ENCODE measurements at regions not wholly inside any gene's neighbourhood (a gene's known extent, or its start where the extent isn't known, plus 50 kb on each side); places are given as distances from the start of the nearest gene placed in this dataset.

DNA sequence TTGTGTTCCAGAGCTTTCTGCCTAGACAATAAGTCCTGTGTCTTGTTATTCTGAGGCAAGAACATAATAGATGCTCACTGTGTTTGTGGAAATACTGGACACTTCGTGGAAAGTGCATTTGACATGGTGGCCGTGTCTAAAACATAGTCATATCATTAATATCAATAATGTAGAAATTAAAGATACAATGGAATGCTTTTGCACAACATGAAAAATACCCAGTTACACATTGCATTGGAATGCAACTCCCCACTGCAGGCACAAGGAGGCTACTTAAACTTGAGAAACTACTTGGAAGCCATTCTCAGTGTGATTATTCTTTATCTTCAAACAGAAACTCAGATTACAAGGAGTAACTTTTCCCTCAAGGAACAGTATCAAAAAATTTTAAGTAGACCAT is 145.3 kb upstream of the ZNF462 start:
- no peak for DNase-seq (ENCODE audit: low read depth in 4 of 4, low spot score in 3 of 4)

DNA sequence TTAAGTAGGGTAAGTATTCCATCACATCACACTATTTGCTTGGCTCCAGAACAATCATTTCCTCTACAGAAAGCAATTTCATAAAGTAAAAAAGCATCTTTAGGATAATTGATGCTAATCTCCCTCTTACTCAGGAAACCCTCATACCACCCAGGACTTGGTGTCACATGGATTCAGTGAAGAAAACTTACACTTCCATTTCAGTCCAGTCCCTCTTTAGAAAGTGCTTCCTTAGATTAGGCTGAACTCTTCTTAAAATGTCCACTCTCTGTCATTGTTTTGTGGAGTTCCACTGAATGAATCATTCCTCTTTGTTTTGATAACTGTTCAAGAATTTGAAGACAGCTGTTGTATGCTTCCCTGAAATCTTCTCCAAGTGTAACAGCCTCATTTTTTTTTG is 144.0 kb upstream of the ZNF462 start:
- no peak for DNase-seq (ENCODE audit: low read depth in 4 of 4, low spot score in 3 of 4)

DNA sequence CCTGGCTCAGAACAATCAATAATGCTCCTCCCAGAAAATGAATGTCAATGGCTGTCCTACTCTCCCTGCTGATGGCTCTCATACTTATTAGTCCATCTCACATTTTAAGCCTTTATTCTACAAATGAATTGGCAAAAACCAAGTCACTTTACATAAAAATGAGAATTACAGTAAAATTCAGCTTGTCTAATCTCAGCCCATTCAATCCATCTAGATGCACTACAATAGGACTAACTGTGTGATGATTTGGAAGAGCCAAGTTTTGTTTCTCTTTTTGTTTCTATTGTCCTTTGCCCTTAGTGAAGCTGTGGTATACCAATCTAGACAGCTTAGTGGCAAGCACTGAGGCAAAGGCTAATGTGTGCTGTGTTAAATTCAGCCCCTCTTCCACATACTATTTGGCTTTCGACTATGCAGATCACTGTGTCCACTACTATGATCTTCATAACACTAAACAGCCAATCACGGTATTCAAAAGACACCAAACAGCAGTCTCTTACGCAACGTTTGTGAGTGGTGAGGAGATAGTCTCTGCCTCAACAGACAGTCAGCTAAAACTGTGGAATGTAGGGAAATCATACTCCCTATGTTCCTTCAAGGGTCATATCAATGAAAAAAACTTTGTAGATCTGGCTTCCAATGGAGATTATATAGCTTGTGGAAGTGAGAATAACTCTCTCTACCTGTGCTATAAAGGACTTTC is 140.8 kb upstream of the ZNF462 start:
- DNase-seq (ENCODE audit: low read depth in 4 of 4, low spot score in 3 of 4): no peak

DNA sequence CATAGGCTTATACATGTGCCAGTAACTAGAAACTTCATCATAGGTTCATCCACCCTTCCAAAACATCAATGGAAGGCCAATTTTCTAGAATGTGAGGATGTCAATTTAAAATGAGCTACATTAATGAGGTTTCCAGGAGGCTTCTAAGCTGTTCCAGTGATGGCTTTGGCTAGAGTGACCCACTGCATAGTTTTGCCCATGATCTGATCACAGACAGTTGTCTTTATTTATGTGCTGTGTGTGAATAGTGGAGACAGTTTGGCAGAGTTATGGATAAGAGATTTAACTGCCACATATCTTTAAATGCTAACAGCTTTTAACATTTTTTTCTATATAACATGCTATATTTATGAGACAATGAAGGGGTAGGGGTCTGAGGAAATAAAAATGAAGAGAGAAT is 139.0 kb upstream of the ZNF462 start:
- DNase-seq (ENCODE audit: low read depth in 4 of 4, low spot score in 3 of 4): no peak

DNA sequence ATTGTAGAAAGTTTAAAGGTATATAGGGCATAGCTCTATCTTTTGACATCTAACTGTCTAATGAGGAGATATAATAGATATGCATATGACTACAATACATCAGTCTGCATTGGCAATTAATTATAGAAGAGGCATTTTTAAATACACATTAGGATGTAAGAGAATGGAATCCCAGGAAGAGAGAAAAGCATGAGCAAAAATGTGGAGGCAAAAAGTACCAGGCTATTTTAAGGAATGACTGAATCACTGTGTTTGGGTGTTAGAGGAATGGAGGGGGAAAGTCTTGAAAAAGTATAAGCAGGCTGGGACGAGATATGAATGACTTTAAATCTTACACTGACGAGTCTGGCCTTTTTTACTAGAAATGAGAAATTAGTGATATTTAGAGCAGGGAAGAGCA is 138.4 kb upstream of the ZNF462 start:
- DNase-seq (ENCODE audit: low read depth in 4 of 4, low spot score in 3 of 4): no peak

DNA sequence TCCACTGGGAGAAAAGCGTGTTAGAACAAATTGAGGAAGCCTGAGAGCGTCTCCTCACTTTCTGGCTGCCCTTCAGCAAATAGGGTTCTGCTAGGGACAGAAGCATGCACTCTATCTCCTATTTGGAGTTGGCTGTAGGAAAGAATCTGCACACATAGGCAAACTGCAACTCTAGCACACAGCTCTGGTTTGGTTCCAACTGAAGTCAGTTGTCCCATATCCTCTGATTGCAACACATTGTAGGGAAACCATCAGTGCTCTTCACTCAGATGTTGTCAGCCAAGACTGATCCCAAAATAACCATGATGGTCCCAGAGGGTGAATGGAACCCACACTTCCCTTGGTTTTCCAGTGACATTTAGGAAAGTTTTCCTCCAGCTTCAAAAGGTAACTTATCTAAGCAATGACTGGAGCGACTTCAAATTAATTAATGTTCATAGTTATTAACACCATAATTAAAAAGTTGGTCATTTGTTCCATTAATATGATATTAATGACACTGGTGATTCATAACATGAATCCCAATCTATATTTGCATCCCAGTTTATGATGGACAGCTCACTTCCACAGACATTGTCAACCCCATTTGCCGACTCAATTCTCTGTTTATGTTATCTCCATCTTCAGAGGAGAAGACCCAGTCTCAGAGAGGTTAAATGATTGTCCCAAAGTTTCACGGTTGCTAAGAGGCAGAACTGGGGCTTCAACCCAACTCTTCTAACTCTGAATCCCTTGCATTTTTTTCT is 136.7 kb upstream of the ZNF462 start:
- DNase-seq (ENCODE audit: low read depth in 4 of 4, low spot score in 3 of 4): no peak

DNA sequence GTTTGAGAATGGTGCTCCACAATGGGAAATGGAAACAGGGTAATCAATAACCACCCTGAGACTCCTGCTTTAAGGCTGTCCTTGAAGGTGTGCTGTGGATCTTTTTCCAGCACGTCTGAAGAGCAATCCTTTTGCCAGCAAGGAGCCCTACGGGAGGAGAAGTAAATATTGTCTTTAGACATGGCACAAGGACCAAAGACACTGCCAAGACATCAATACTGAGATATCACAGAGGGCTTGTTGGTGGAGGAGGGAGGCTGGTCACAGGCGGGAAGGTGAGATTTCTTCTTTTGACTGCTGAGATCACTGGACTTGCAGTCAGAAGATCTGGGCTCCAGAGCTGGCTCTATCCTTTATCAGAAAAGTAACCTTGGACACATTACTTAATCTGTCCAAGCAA is 135.0 kb upstream of the ZNF462 start:
- no peak for DNase-seq (ENCODE audit: low read depth in 4 of 4, low spot score in 3 of 4)

DNA sequence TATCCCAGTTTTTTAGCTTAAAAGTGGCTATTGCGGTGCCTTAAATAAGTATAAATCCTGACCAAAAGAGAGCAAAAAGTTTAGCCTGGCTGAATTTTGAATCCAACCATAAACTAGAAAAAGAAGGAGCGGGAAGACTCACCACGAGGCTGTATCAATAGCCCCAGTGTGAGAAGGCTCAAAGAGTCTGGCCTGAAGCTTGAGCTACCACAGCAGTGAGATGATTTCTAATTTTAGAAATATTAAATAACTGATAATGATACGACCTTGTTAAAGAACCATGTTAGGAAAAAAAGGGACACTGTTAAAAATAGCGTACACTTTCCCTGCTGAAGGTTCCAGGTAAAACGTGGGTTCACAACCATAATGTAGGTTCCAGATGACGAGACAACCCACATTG is 134.1 kb upstream of the ZNF462 start:
- DNase-seq (ENCODE audit: low read depth in 4 of 4, low spot score in 3 of 4): no peak

DNA sequence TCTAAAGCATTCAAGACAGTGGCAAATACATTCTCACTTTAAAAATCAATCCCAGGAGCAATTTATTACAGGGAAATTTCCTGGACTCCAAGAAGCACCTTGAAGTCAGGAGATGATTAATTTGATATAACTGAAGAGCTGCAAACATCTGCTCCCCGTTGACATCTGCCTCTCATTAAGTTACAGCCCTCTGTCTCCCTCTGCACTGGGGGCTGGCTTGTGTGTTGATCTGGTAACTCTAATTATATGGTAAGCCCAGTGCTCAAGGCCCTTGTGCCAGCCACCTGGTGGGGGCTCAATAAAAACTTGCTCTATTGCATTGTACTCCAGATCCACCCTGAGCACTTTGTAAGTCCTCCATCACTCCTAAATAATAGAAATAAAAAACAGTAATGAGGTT is 131.1 kb upstream of the ZNF462 start:
- DNase-seq (ENCODE audit: low read depth in 4 of 4, low spot score in 3 of 4): no peak

DNA sequence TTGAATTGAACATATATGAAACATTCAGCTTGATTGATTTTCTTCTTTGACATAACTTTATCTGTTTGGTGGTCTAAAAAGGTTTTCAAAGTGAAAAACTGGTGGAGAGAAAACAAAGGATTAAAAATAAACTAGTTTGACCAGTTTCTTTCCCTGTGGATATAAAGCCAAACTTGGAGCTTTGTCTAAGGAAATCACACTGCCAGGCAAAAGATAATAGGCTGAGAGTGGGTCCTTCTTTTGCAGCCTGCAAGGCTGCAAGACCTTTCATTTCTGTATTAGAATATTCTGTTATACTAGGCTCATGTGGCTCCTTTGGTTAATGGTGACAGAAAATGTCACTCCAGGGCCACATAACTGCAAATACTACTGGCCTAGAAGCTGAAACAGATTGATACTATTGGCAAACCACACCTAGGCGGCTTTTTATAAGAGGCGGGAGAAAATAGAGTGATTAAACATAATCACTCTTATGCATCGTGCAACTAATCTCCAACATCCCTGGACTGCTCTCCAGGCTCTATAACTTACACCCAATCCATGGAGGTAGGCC is 129.1 kb upstream of the ZNF462 start:
- no peak for DNase-seq (ENCODE audit: low read depth in 4 of 4, low spot score in 3 of 4)

DNA sequence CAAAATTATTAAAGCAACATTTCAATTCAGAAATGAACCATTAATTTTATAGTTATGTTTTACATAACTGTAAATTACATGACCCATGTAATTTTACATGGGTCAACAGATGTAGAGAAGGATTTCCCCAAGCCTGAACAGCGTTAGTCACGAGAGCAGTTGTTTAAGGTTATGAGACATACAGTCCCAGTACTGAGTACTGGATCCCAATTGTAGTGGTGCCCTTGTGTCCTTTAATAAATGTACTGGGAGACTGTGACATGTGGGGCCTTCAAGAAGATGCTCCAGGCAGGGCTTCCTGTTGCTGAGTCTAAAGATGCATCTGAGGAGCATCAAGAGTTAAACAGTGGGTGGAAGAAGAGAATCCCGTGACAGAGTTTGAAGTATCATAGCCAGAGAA is 125.5 kb upstream of the ZNF462 start:
- DNase-seq (ENCODE audit: low read depth in 4 of 4, low spot score in 3 of 4): no peak

DNA sequence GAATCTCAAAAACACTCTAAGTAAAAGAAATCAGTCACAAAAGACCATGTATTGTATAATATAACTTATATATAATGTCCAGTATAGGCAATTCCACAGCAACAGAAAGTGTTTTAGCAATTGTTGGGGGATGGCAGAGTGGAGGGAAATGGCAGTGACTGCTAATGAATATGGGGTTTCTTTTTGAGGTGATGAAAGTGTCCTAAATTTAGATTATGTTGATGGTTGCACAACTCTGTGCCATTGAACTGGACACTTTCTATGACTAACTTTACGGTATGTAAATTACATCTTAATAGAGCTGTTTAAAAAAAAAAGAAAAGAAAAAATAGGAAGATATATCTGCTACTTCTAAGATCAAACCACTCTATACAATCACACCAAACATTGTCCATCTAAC is 124.9 kb upstream of the ZNF462 start:
- DNase-seq (ENCODE audit: low read depth in 4 of 4, low spot score in 3 of 4): no peak

DNA sequence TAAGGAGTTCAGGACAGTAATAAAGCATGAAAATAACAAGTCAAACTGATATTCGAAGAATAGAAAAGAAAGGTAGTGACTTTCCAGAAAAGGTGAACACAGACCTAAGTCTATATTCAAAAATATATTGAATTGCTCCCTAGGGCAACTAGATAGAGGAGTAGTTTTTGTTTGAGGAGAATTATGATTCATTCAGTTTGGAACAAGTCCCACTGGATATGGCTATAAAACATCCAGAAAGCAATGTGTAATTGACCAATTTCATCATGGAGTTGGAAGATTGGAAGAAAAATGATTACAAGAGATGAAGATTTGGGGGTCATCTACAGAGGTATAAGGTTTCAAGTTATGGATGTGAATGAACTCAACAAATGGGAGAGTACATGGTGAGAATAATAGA is 117.5 kb upstream of the ZNF462 start:
- no peak for DNase-seq (ENCODE audit: low read depth in 4 of 4, low spot score in 3 of 4)

DNA sequence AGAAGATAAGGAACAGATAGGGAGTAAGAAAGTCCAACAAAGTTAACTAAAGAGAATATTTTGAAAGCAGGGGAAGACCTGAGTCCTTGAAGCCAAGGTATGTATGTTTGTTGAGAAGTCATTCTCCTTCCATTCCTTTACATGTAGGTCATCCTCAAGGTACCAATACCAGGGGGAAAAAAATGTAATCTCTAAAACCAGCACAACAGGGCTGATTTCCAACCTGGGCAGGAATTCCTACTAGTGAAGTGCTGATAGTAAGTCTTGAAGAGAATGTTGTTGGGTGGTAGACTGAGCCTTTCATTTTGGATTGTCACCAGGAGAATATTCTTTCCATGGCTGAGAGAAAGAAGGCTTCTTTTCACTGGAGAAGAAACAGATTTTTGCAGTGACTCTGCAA is 117.1 kb upstream of the ZNF462 start:
- no peak for DNase-seq (ENCODE audit: low read depth in 4 of 4, low spot score in 3 of 4)

DNA sequence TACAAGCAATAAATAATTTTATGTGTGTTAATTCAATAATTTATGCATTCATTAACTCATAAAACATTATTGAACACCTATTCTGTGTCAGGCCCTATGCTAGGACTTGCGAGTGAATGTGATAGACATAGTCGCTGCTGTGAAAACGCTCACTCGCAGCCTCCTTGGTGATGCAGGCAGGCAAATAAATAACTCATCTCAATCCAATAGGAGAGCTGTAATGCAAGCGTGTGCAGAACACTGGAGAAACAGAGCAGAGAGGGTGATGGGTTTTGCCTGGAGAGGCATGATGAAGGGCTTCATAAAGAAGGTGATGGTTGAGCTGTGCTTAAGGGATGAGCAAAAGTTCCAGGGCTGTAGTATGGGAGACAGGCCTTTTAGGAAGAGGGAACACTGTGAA is 111.3 kb upstream of the ZNF462 start:
- no peak for DNase-seq (ENCODE audit: low read depth in 4 of 4, low spot score in 3 of 4)

DNA sequence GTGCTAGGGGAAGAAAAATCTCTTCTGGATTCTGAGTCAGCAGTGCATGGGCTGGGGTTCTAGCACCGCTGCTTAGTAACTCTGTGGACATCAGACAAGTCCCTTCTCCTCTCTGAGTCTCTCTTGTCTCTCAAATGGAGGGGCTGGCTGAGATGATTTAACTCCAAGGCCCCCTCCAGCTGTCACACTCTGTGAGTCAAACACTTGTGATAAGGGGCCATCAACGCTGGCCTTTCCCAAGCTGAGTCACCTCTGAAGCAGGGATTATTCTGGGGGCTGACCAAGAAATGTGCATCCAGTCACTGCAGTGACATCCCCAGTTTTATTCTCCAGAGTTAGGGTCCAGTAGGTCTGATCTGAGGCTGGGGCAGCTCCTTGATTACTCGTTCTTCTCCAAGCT is 110.4 kb upstream of the ZNF462 start:
- DNase-seq (ENCODE audit: low read depth in 4 of 4, low spot score in 3 of 4): no peak

DNA sequence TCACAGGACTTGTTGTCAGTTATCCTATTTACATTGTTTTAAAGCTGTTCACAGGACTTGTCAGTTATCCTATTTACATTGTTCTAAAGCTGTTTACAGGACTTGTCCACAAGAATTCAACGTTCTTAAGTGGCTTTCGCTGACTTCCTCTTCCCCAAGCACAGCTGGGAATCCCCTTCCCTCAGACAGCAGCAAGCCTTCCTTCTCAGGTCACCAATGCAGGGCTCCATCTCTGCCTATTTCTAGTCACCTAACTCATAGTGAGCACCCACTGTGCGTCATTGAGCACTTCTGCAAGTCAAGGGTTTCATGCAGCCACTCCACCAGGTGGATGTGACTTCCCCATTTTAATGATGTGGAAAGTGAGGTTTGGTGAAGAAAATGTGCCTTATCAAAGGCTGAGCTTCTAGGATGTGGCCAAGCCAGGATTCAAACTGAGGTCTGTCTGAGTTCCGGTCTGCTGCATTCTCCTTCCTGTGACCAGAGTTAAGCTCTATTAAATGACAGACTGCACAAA is 109.8 kb upstream of the ZNF462 start:
- DNase-seq (ENCODE audit: low read depth in 4 of 4, low spot score in 3 of 4): no peak

DNA sequence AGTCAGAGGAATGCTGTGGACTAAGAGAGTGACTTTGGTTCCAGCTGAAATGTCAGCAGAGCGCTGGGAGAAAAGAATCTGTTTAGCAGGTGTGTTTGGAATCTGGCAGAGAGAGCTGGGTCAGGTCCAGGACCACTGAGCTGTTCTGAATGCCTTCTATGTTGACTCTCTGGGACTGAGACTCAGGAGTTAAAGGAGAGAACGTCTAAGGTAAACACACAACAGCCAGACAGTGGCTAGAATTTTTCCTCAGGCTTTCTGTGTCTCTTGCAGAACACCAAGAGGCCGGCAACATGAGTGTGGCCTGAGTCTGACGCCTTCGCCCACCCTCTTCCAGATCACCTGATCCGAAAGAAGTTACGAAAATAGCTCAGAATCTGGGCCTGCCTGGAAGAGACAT is 107.2 kb upstream of the ZNF462 start:
- DNase-seq (ENCODE audit: low read depth in 4 of 4, low spot score in 3 of 4): no peak

DNA sequence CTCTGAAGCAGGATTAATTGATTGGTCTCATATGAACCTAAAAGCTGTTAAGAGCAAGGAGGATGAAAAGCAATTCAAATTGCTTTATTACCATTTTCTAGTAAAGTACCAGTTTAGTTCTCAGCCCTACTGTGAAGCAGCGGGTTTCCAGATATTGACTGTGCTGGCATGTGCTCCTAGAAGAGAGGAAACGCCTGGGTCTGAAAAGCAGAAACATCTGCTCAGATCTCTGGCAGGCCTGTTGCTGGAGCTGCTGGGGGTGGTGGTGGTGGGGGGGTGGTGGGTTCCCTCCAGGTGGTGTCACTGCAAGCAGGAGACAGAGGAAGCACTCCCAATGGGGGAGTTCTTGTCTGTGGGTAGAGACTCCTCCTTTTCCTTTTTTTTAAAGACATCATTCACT is 105.5 kb upstream of the ZNF462 start:
- DNase-seq (ENCODE audit: low read depth in 4 of 4, low spot score in 3 of 4): no peak

DNA sequence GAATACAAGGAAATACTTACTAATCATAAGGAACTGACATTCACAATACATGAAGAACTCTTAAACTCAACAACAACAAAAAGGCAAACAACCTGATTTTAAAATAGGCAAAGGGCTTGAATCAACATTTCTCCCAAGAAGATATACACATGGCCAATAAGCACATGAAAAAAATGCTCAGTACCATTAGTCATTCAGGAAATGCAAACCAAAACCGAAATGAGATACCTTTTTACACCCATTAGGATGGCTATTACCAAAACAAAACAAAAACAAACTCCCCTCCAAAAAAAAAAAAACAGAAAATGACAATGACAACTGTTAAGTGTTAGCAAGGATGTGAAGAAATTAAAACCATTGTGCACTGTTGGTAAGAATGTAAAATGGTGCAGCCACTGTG is 104.1 kb upstream of the ZNF462 start:
- DNase-seq (ENCODE audit: low read depth in 4 of 4, low spot score in 3 of 4): no peak

DNA sequence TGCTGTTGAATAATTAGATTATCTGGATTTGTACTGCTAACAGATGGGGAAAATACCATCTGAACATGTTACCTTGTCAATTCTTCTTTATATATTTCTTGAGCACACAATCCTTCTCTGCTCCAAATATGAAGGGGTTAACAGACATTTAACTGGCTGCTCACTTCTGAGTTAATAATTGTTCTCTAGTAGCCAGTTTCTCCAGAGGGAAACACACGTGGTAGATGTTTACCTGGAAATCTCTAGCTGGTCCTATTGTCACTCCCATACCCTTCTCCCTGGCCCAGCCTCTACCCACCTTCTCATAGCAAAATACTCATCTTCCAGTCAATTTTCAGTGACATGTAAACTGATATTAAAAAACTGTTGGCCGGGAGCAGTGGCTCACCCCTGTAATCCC is 101.5 kb upstream of the ZNF462 start:
- DNase-seq (ENCODE audit: low read depth in 4 of 4, low spot score in 3 of 4): peak in 2 of 4 donors; percentile 6 to 31

DNA sequence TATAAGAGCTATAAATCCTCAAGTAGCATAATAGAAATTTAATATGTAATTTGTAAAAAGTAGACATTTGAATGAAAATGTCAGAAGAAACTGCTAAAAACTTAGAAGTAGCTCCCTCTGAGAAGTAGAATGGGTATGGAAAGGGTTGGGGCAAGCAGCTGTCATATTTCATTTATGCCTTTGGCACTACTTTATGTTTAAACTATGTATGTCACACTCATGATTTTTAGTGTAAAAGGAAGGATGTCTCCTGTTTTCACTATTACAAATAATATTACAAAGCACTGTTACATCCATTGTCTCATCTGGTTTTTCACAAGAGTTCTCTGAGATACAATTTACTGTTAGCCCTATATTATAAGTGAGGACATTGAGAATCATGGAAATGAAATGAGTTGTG is 96.3 kb upstream of the ZNF462 start:
- DNase-seq (ENCODE audit: low read depth in 4 of 4, low spot score in 3 of 4): no peak
